ENCODE measurements at regions not wholly inside any gene's neighbourhood (a gene's known extent, or its start where the extent isn't known, plus 50 kb on each side); places are given as distances from the start of the nearest gene placed in this dataset.
"Not testable (repeated sequence)": the region's sequence is repeated elsewhere in the genome, so short reads cannot be mapped to it uniquely, and the experiment has no call there.

- DNase-seq (ENCODE audit: extremely low read depth in 1 of 2, low read depth in 1 of 2) = no peak
Measured at GRCh38 chr16:72598696-72599095, 426.7 kb upstream of the PMFBP1 start.

- DNase-seq (ENCODE audit: extremely low read depth in 1 of 2, low read depth in 1 of 2) = no peak
Measured at GRCh38 chr16:72597938-72598337, 426.0 kb upstream of the PMFBP1 start.

DNA sequence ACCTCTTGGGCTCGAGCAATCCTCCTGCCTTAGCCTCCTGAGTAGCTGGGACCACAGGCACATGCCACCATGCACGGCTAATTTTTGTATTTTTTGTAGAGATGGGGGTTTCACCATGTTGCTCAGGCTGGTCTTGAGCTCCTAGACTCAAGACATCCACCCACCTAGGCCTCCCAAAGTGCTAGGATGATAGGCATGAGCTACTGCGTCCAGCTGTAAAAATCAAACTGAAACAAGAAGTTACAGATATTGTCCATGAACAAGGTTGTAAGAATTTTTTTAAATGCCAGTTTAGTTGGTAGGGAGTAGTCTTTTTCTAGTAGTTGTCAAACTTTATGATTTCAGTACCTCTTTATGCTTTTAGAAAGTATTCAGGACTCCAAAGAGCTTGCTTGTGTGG lies 424.4 kb upstream of the PMFBP1 start:
- DNase-seq (ENCODE audit: extremely low read depth in 1 of 2, low read depth in 1 of 2) = no peak

- DNase-seq (ENCODE audit: extremely low read depth in 1 of 2, low read depth in 1 of 2) = no peak
Measured at GRCh38 chr16:72590151-72590937, 418.4 kb upstream of the PMFBP1 start.

DNA sequence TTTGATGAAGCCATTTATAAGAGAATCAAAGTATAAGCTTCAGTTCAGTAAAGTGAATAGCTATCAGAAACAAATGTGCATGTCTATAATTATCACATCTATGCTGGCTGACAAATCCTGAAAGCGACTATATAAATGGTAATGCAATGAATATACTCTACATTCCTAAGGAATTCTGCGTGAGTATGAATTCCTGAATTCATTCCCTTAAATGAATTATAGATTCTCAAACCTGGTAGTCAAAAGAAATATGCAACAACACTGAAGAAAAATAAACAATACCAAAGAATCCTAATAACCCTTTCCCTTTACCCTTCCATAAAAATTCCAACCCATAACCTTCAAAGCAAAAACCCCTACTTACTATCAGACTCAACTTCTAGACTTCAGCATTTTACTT lies 416.6 kb upstream of the PMFBP1 start:
- no peak for DNase-seq (ENCODE audit: extremely low read depth in 1 of 2, low read depth in 1 of 2)

DNA sequence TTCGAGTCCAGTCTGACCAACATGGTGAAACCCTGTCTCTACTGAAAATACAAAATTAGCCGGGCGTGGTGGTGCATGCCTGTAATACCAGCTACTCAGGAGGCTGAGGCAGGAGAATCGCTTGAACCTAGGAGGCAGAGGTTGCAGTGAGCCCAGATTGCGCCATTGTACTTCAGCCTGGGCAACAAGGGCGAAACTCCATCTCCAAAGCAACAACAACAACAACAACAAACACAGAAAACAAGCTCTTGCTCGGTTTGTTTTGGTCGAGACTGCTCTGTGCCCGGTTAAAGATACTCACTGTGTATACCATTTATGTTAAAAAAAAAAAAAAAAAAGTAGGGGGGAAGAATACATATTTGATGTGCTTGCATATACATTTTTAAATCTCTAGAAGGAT lies 406.1 kb upstream of the PMFBP1 start:
- not testable (repeated sequence) for DNase-seq (ENCODE audit: extremely low read depth in 1 of 2, low read depth in 1 of 2)

DNA sequence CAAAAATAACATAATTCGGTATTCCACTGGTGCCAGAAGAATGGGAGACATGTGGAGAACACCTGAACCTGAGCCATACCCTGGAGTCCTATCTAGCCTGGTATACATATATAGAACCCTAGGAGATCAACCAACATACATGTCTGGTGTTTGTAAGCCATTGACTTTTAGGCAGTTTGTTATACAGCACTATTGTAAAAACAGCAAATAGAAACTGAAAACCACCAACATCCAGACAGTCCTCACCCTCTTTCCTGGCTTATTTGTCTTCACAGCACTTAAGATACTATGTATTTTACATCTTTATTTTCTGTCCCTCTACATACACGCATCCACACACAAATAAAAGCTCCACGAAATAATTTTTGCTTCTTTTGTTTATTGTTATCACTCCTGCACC lies 404.2 kb upstream of the PMFBP1 start:
- DNase-seq (ENCODE audit: extremely low read depth in 1 of 2, low read depth in 1 of 2) = no peak

DNA sequence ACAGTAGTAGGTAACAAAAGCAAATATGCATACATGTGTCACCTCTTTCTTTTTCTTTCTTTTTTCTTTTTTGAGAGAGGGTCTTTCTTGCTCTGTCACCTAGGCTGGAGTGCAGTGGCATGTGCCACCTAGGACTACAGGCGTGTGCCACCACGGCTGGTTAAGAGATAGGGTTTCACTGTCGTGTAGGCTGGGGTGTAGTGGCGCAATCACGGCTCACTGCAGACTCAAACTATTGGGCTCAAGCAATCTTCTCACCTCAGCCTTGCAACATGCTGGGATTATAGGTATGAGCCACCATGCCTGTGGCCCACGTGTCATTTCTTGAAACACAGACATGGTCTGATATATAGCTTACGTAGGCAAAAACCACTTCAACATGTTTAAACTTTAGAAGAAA lies 397.7 kb upstream of the PMFBP1 start:
- no peak for DNase-seq (ENCODE audit: extremely low read depth in 1 of 2, low read depth in 1 of 2)

DNA sequence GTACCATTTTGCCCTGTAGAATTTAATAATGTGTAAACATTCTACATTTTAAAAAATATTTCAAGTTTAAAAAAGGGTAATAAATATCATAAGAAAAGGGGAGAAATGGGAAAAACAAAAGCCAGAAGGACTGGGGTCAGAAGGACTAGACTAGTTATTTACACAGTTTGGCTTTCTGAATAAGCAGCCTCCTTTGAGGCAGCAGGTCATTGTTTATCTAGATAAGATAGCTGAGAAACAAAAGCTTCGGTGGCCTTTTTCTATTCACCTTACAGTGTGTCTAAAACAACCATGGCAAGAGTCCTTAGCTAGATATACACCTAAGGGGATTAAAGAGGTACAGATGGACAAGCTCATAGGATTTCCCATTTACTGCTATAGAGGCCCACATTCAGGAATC lies 396.5 kb upstream of the PMFBP1 start:
- no peak for DNase-seq (ENCODE audit: extremely low read depth in 1 of 2, low read depth in 1 of 2)

DNA sequence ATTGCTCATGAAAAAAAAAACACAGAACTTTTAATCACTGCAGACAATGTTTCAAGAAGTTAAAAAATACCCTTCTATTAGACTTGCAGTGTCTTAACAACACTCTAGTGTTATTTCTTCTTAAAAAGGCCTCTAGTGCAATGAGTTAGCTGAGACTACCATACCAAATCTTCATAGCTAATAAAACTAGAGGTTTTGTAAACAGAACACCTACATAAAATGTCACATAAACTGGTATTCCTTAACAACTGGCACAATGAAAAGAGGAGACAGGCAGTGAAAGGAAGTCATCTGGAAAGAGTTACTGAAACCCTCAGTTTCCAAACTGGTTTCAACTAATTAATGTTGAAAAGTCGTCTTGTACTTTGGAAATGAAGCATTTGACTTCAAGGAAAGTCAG lies 394.2 kb upstream of the PMFBP1 start:
- DNase-seq (ENCODE audit: extremely low read depth in 1 of 2, low read depth in 1 of 2) = no peak

DNA sequence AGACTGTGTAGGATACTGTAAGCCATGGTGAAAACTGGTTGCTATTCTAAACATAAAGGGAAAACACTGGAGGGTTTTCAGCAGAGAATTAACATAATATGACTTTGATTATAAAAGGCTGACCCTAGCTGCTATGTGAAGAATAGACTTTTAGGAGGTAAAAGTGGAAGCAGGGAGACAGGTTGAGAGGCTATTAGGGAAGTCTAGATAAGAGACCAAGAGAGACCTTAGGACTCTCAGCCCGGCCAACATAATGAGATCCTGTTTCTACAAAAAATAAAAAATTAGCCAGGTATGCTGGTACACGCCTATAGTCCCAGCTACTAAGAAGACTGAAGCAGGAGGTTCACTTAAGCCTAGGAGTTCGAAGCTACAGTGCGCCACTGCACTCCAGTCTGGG lies 393.2 kb upstream of the PMFBP1 start:
- no peak for DNase-seq (ENCODE audit: extremely low read depth in 1 of 2, low read depth in 1 of 2)

GRCh38 chr16:72560617-72561016 lies 388.7 kb upstream of the PMFBP1 start:
- DNase-seq (ENCODE audit: extremely low read depth in 1 of 2, low read depth in 1 of 2) = no peak

DNA sequence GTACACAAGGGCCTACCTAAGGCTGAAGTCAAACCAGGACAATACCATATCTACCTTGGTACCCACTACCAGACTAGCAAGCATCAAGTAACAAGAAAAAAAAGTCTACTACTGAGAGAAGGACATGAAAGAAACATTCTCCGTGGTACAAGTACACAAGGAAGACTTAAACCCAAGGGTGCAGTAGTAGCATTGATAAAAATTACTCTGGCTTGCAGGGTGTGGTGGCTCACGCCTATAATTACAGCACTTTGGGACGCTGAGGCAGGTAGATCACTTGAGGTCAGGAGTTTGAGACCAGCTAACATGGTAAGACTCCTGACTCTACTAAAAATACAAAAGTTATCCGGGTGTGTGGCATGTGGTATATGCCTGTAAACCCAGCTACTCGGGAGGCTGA lies 386.5 kb upstream of the PMFBP1 start:
- DNase-seq (ENCODE audit: extremely low read depth in 1 of 2, low read depth in 1 of 2) = no peak

GRCh38 chr16:72554935-72555334 lies 383.0 kb upstream of the PMFBP1 start:
- DNase-seq (ENCODE audit: extremely low read depth in 1 of 2, low read depth in 1 of 2) = no peak

GRCh38 chr16:72552654-72553053 lies 380.7 kb upstream of the PMFBP1 start:
- DNase-seq (ENCODE audit: extremely low read depth in 1 of 2, low read depth in 1 of 2) = no peak

DNA sequence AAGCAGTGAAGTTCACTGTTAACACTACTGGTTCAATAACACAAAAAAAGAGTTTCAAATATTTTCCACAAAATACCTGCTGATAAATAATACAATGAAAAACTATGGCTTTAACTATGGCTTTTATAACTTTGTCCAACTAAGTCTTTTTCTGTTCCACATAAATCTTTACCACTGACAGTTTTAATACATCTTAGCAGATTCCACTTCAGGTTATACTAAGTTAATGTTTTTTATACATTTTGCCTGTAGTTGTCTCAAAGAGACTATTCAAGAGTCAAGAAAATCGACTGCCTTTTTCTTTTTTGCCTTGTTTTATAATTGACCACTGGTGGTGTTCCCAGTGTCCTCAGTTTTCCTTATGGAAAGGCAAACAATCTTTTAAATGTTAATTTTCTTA lies 379.7 kb upstream of the PMFBP1 start:
- no peak for DNase-seq (ENCODE audit: extremely low read depth in 1 of 2, low read depth in 1 of 2)

DNA sequence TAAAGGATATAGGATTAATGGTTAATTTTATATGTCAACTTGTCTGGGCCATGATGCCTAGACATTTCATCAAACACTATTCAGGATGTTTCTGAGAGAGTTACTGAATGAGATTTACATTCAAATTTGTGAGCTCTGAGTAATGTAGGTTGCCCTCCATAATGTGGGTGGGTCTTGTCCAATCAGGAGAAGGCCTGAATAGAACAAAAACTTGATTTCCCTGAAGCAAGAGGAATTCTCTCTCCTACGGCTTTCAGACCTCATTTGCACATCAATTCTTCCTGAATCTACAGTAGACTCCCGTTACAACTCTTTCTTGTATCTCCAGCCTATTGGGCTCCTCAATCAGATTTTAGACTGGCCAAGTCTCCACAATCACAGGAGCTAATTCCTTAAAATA lies 377.9 kb upstream of the PMFBP1 start:
- no peak for DNase-seq (ENCODE audit: extremely low read depth in 1 of 2, low read depth in 1 of 2)

DNA sequence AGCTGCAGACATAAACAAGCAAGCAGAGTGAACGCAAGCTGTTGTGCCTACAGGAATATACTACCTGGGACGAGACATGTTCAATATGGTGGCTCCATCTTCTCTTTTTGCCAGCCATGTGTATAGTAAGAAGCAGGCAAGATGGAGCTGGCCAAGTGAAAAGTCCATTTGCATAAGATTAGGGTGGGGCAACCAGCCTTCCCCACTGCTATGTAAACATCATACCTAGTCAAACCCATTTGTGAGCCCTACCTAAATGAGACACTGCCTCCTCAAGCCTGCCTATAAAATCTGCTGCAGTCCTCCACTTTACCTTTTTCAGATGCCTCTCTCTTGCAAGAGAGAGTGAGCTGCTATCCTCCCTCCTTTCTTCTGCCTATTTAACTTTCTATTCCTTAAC lies 370.1 kb upstream of the PMFBP1 start:
- DNase-seq (ENCODE audit: extremely low read depth in 1 of 2, low read depth in 1 of 2) = no peak

- no peak for DNase-seq (ENCODE audit: extremely low read depth in 1 of 2, low read depth in 1 of 2)
Measured at GRCh38 chr16:72537664-72538063, 365.7 kb upstream of the PMFBP1 start.

DNA sequence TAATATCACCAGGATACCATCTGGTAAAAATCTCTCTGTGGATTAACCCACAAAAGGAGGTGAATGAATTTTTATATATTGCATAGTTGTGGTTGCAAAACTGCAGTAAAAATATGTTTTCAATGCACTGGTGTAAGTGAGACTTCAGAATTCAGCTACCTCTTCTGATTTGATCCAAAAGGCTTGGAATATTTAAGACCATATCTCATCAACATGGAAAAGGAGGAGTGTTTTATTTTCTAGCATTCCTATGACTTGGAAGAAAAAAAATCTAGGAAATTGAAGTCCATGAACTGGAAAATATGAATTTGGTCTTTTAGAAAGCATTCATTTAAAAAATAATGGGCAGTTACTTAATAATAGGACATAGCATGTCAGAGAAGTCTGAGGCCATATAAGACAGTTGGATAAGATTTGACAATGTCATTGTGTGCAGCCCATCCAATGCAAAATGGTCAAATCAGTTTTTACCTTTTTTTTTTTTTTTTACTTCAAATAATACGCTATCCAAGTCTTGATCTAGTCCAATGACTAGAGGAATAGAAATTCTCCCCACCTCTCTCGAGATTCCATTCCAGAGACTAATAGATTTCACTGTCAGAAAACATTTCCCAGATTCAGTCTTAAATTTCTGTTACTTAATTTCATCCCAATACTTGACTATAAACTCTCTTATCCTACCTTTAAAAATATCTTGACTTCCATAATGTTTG lies 364.9 kb upstream of the PMFBP1 start:
- DNase-seq (ENCODE audit: extremely low read depth in 1 of 2, low read depth in 1 of 2) = no peak

GRCh38 chr16:72532906-72533410 lies 361.0 kb upstream of the PMFBP1 start:
- no peak for DNase-seq (ENCODE audit: extremely low read depth in 1 of 2, low read depth in 1 of 2)

- DNase-seq (ENCODE audit: extremely low read depth in 1 of 2, low read depth in 1 of 2) = no peak
Measured at GRCh38 chr16:72530434-72530833, 358.5 kb upstream of the PMFBP1 start.
